NCI-H2196 (cell line): ENCODE measurements at regions not wholly inside any gene's neighbourhood (a gene's known extent, or its start where the extent isn't known, plus 50 kb on each side); places are given as distances from the start of the nearest gene placed in this dataset.

Experiments
- DNase-seq: peaks from one replicate; lab custom pipeline; 2025; ENCODE audit not compliant: unreplicated experiment; lab: John Stamatoyannopoulos, UW

DNA sequence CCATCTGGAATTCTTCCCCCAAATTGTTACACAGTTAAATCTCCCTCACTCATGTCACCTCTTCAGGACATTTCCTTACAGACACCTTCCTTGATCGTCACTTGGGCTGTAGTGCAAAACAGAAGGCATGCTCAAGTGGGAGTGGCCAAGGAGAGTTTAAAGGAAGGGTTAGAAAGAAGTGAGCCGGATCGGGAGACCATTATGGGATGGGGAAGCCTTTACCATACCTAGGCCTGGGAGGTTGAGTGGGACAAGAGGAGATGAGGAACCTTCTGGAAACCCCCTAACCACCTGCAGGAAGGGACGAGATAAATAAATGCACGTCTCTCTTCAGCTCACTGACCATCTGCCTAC is 102.7 kb downstream of the UCHL1 start:
- peak; percentile 41 for DNase-seq

DNA sequence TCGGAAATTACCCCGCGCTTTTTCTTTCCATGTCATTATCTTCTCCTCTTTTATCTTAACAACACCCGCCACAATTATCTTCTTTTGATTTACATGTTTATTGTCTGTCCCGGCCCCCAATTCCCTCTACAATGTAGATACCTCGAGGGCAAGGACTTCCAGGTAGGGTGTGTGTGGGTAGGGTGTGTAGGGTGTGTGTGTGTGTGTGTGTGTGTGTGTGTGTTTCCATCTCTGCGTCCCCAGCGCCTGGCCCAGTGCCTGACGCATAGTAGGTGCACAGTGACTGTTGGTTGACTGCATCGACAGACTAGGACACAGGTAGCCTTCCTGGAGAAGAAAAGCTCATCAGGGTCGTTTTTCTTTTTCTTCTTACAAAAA is 103.1 kb downstream of the UCHL1 start:
- no peak for DNase-seq

DNA sequence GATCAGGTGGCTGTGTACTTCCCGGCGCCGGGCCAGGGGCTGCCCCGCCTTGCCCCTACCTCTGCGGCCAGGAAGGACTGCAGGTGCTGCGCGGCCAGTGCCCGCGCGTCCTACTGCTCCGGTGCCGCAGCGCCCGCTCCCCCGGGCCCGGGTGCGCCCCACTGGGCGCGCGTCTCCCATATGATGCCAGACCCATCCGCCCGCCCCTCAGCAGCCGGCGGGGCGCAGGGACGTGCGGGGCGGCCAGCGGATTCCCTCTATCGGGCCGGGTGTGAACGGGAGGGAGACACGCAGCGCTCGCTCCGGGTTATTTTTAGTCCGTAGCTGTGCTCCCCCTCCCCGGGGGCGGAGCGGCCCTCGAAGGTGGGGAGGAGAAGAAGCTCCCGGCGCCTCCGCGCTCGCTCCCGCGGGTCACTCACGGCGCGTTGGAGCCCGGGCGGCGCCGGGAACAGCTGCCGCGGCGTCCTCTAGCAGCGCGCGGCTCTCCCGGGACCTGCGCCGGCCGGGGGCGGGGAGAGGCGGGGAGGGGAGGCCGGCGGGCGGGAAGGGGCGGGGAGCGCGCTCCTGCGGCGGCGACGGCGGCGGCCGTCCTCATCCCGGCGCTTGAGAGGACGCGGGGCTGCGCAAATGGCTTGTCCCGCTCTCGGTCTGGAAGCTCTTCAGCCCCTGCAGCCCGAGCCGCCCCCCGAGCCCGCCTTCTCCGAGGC is 103.6 kb downstream of the UCHL1 start:
- DNase-seq: peak; percentile 89

DNA sequence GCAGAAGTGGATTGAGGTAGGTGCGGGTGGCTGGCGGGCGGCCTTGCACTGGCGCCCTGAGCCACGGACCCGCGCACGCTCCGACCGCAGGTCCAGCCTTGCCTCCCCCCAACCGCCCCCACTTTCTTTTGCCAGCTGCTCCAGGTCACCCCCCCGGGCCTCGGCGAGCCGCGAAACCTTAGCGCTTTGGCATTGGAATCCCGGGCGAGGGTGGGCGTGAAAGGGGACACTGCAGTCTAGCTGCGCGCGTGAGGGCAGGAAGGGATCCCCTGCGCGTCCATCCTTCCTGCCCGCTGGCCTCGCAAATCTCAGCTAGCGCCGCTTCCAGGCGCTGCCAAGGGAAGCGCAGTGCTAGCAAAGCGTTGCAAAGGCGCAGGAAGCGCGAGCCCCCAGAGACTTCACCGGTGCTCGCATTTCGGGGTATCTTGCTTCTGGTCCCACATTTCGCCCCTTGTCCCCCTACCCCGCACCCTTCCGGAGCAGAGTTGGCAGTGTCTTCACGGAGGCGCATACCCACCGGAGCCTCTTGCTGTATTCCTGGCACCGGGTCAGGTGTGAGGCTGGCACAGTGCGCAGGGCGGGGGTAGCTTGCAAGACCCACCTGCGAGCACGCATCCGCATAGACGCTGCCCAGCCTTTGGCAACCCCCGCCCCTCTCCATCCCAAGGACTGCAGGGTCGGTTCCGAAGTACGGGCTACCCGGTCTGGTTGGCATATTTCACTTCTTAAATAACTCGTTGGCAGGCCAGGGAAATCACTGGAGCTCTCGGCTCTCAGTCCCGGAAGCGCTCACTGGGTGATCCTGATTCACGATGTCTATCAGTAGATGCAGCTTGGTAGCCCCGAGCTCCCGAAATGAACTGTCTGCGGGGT is 104.4 kb downstream of the UCHL1 start:
- peak; percentile 44 for DNase-seq

DNA sequence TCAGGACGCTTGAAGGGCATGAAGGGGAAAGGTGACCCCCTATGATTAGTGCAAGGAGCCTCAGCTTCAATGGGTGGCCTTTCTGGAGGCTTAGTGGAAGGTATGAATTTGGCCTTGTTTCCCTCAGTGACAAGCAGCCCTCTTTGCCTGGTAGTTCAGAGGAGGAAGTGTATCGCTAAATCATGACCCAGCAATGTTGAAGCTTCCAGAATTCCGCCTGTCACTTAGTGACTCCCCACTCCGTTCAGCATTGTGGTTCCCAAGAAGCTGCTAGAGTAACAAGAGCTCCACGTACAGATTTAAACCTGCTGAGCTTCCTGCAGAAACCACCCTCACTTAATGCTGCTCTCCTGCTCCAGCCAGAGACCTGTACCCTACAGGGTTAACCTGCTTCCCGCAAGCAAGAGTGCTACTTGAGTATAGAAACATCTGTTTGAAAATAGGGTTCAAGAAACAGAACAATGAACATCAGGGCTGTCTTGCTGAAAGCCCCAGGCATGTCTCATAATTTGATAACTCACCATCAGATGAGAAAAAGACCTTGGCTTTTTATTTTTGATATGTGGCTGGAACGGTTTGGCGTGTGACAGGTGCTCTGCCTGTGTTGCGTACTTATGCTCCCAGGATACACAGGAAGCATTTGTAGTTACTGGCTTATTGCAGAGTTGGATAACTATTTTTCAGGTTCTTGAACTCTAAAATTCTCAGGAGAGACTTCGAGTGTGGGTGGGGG is 105.2 kb downstream of the UCHL1 start:
- DNase-seq: peak; percentile 31

DNA sequence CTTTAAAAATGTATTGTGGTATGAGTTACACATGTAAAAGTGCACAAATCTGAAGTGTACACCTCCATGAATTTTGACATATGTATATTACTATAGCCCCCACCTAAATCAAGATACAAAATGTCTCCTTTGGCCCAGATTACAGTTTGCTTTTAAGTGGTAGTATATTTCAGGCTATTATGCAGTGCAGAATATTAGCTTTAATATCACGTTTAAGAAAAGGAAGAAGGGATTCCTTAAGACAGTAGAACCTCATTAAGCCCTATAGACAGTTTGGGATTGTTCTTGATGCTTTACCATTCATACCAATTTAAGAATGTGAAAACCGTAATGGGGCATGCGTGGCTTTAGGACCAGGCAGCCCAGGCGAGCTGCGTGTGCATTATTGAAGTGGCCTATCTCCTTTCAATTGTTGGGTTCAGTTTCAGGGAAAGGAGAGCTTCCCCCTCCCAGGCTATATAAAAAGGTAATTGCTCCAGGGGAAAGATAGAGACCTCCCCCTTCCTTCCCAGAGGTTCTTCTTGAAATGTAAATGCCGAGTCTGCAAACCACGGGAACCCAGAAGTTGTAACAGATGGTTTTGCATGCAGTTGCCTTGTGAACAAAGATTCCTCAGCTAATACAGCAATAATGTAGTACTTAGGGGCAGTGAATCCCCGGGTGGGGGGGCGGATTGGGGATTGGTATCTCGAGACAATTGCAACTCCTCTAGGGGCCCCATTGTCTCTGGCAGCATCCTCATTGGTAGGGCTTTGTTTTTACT is 106.1 kb downstream of the UCHL1 start:
- no peak for DNase-seq

DNA sequence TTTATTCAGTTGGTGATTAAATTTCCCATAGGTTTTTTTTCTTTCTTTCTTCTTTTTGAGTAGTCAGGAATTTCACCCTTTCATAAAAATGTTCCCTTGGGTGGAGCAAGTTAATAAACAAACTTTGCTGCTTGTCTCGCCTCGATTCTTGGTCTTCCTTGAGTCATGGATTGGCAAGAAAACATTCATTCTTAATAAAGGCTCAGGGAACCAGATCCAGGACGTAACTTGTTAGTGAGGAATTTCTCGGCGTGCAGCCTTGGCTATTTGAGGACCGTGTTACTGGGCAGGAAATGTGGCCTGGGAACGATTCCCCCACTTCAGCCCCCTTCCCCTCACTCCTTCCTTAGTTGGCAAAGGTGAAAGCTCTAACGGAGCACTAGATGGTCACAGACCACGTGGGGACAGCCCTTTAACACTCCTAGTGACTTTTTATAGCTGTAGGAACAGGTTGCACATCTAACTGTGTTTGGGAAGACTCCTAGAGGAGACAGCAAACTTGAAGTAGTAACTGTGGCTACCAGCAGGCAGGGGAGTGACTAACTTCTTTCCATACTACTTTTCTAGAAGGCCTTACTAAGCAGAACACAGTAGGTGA is 106.8 kb downstream of the UCHL1 start:
- DNase-seq: no peak

DNA sequence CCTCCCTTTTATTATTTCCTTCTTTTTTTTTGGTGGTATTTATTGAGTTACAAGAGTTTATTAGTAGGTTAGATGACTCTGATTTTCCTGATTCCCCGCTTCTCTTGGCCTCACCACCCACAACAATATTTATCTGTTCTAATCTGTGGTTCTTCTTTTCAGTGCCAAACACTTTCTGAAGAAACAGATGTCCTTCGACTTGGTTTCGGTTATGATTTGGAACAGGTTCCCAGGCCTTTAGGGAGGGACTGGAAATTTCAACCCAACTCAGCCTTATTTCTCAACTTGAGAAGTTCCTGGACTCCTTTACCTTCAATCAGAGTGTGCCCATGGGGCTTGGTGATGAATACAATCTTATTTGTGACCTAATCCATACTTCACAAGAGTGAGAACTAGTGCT is 108.1 kb downstream of the UCHL1 start:
- DNase-seq: no peak

DNA sequence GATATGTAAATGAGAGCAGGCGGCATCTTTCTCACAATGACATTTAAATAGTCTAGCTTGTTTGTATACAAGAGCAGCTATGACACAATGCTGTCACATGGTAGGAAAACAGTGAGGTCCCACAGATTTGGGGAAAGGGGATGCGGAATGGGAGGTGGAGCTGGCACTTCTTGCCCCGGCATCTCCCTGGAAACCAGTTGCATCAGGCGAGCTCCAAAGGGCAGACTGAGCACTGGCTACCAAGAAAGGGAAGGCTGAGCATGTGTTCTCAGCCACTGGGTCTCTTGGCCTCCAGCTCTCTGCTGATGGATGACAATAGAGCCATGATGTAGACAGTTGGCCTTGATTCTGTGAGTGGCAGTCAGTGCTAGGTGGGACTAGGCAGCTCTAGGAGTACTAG is 109.0 kb downstream of the UCHL1 start:
- no peak for DNase-seq

DNA sequence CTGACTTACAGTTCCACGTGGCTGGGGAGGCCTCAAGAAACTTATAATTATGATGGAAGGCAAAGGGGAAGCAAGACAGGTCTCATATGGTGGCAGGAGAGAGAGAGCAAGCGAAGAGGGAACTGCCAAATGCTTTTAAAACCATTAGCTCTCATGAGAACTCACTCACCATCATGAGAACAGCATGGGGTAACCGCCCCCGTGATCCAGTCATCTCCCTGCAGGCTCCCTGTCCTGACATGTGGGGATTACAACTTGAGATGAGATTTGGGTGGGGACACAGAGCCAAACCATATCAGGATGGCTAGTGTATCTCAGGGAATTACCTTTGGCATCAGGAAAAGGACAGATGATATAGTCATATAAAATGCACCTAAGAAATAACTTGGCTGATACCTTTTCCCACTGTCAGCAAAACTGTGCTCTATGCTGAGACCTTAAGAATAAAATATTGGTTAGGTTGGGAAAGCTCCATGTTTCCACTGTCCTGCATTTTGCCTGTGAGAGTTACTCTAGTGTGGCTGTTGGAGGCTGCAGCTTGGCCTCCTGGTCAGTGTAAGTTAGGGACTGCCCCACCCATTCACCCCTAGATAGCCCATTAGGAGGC is 110.3 kb downstream of the UCHL1 start:
- no peak for DNase-seq

DNA sequence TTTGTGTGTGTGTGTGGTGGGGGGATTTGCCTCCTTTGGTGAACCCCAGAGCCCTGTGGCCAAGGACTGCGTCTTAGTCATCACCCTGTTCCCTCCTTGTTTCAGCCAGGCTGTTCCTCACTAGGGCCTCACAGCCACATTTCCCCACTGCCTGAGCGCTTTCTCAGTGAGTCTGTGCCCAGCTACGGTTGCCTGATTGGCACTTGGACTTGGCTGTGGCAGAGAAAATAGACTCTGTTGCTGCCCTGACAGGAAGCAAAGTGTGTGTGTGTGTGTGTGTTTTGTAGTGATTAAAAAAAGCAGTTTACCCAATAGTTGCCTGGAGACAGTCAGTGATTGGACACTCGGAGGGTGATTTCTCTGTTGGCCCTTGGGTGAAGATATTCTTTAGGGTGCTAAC is 113.0 kb downstream of the UCHL1 start:
- DNase-seq: peak; percentile 63

DNA sequence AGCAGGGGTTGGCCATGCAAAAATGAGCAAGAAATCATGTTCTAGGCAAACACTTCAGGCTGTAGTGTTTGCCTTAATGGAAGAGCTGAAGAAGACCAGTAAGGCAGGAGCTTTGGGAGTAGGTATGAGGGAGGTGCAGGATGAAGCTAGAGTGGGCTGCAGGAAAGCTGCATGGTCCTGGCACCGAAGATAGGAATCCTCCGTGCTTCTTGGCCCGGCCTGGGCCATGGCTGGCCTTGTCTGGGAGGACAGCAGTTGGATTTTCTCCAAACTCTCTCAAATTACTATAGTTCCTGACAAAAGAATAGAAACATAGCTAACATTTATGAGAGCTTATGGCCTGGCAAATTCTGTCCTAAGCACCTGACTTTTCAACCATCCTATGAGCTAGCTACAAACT is 116.5 kb downstream of the UCHL1 start:
- no peak for DNase-seq

DNA sequence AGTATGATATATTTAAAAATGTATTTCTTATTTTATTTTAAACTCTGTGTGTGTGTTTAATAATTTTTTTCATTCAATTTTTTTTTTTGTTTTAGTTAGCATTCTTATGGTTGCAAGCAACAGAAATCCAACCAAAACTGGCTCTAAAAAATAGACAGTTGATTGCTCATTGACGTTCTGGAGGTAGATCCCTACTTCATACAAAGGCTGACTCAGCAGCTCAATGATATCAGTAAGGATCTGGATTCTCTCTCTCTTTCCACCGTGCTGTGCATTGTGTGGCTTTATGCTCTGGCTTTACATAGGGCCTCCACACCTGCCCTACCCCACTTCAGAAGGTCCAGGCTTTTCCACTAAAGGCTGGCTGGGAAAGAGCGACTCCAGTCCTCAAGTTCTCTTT is 117.8 kb downstream of the UCHL1 start:
- no peak for DNase-seq

DNA sequence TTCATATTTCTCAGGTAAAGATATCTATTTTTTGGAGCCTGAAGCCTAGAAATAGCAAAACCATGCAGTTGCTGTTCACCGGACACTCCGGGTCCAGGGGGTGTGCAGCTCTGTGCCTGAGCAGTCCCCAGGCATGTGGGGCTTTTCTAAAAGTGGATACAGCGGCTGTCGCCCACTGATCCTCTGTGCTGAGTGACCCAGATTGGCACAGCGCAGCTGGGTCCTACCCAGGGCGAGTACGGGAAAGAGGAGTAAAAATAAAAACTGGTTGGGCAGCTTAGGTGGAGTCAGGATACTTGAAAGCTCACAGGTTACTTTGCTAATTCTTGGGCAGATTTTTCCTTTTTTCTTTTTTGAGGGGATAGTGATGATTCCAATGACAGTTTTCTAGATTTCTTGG is 118.8 kb downstream of the UCHL1 start:
- no peak for DNase-seq

DNA sequence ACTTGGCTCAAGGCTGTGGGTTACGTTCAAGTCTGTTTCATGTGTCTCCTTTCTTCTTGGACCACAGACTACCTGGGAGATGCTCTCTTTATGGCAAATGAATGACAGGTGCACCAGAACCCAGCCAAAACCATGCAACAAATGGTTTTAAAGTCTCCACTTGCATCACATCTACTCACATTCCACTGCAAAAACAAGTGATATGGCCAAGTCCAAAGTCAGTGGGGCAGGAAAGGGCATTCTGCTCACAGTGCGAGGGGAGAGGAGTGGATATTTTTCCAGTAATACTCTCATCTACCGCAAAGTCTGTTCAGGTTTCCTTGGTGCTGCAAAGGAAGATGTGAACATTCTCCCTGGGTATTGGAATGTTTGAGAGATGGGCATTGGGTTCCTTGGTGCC is 120.5 kb downstream of the UCHL1 start:
- DNase-seq: no peak

DNA sequence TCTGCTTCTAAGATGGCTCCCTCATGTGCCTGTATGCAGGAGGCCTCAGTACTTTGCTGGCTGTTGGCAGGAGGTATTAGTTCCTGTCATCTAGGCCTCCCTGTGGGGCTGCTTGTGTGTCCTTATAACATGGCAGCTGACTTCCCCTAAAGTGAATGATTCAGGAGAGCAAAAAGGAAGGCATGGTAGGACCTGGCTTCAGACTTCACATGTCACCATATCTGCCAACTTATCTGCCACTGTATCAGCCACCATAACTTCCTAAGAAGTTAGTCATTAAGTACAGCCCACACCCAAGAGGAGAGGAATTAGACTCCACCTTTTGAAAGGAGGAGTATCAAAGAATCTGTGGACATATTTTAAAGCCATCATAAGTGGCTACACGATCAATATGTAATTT is 122.5 kb downstream of the UCHL1 start:
- DNase-seq: no peak

DNA sequence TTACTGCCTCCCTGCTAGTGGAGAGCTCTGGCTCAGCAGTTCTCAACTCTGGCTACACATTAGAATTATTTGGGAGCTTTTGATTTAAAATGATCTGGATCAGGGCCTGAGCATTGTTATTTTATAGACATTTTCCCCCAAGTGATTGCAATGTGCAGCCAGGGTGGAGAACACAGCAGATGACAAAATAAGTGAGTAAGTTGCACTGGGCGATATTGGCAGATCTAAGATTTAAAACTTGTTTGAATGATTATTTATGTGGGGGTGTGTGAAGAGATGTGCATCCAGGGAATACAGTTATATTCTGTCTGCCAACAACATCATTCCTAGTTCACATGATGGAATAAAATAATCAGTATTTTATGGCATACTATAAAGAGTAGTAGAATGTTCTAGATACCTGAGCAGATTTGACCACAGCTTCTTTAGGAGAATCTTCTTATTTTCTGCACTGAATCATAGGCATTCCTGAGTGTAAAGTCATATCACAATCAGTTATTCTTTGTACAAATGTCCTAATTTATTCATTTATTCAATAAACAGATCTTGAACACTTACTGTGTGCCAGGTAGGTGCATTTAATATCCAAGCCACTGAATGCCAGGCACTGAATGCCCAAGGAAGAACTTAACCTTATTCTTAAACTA is 123.9 kb downstream of the UCHL1 start:
- DNase-seq: no peak

DNA sequence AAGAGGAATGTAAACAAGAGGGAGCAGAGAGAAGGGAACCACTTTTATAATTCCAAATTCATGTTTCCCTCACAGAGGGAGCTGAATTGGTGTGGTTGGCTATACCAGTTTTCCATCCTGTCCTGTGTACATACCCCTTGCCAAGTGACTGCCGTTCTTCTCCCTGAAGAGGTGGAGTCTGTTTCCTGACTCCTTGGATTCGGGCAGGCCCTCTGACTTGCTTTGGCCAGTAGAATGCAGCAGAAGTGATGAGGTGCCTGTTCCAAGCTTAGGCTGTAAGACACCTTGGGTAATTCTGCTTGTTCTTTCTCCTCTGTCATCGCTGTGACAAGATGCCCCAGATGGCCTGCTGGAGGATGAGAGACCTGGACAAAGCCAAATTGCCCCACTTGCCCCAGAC is 124.7 kb downstream of the UCHL1 start:
- DNase-seq: no peak

DNA sequence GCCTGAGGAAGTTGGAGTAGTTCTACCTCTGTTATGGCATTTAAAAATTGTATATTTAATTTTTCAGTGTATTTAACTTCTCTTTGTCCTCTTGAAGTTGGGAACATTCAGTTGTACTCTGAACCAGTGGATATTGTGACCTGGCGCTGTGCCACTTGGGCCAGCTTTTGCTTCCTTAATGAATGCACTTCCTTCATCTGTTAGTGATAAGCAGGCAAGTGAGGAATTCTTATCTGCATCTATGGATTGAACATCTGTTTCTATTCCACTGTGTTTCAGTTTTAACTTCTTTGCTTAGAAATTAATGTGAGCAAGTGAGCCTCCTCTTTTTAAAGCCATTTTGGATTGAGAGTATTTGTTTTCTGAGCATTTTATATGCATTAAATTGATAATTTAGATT is 128.3 kb downstream of the UCHL1 start:
- DNase-seq: peak; percentile 31

DNA sequence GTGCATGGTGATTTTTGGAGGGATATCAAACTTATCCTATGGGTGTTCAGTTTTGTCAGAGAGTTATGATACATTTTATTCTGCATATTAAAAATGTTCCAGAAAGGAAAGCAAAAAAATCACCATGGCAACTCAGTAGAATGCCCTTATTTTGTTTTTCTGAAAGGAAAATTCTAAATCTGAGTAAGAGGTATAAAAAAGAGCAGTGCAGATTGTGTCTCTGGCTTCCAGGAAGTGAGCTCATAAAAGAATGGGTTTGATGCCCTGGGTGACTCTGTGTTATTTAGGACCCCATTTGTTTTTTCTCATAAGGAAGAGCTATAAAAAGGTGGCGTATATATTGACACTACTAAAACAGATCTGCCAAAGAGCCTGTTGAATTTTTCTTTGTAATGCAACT is 128.8 kb downstream of the UCHL1 start:
- no peak for DNase-seq
